DOHH2 (cell line): ENCODE measurements at regions not wholly inside any gene's neighbourhood (a gene's known extent, or its start where the extent isn't known, plus 50 kb on each side); places are given as distances from the start of the nearest gene placed in this dataset.

Source experiments
- H3F3A ChIP-seq: fragments of 200-600 bp; sonication (generic), shearing (Covaris generic); 2 replicates; pipeline ENCODE4 v1.6.0; 2016; ENCODE audit warnings: antibody characterized with exemption, mild to moderate bottlenecking; ENCODE audit not compliant: control insufficient read depth, insufficient read depth
- H3K27ac ChIP-seq: fragments of 200-600 bp; sonication (generic); 2 replicates; pipeline ENCODE4 v1.5.1; 2014; ENCODE audit warnings: low read depth, mild to moderate bottlenecking, low read length, moderate library complexity
- H3K27me3 ChIP-seq: fragments of 200-600 bp; sonication (generic); 2 replicates; pipeline ENCODE4 v1.6.1; 2014; ENCODE audit warnings: mild to moderate bottlenecking, low read length, mixed read lengths; ENCODE audit not compliant: control insufficient read depth
- H3K36me3 ChIP-seq: fragments of 200-600 bp; sonication (generic); 2 replicates; pipeline ENCODE4 v1.6.1; 2014; ENCODE audit warnings: mild to moderate bottlenecking, low read length, moderate library complexity, mixed read lengths; ENCODE audit not compliant: control insufficient read depth
- H3K4me1 ChIP-seq: fragments of 200-600 bp; sonication (generic); 2 replicates; pipeline ENCODE4 v1.6.1; 2014; ENCODE audit warnings: mild to moderate bottlenecking, low read length, mixed read lengths; ENCODE audit not compliant: control insufficient read depth
- H3K4me2 ChIP-seq: fragments of 200-600 bp; sonication (generic); 2 replicates; pipeline ENCODE4 v1.6.0; 2014; ENCODE audit warnings: mild to moderate bottlenecking, low read length, moderate library complexity
- H3K4me3 ChIP-seq: fragments of 200-600 bp; sonication (generic); 2 replicates; pipeline ENCODE4 v1.5.1; 2014; ENCODE audit warnings: mild to moderate bottlenecking, low read length, mixed read lengths
- H3K79me2 ChIP-seq: fragments of 200-600 bp; sonication (generic); 2 replicates; pipeline ENCODE4 v1.6.1; 2014; ENCODE audit warnings: mild to moderate bottlenecking, low read length, mixed read lengths; ENCODE audit not compliant: control insufficient read depth
- H3K9me2 ChIP-seq: fragments of 200-600 bp; sonication (generic); replicated peaks from 2 replicates; pipeline ENCODE4 v1.6.1; 2014; ENCODE audit warnings: mild to moderate bottlenecking, low read length, mixed read lengths; ENCODE audit not compliant: control insufficient read depth
- H3K9me3 ChIP-seq: fragments of 200-600 bp; sonication (generic); 2 replicates; pipeline ENCODE4 v1.6.1; 2014; ENCODE audit warnings: antibody characterized with exemption, low read length, mixed read lengths; ENCODE audit not compliant: control insufficient read depth, insufficient read depth
- H4K20me1 ChIP-seq: fragments of 200-600 bp; sonication (generic); 2 replicates; pipeline ENCODE4 v1.6.0; 2014; ENCODE audit warnings: low read depth, mild to moderate bottlenecking, antibody characterized with exemption, low read length, moderate library complexity; ENCODE audit not compliant: control insufficient read depth, insufficient read depth
- CTCF ChIP-seq: fragments of 200-600 bp; sonication (generic); IDR thresholded peaks from one replicate; pipeline ENCODE4 v1.5.1; 2014; ENCODE audit warnings: antibody characterized with exemption, mild to moderate bottlenecking, low read depth, low read length; ENCODE audit not compliant: poor library complexity, severe bottlenecking
- EZH2phosphoT487 ChIP-seq: fragments of 200-600 bp; sonication (generic); IDR thresholded peaks from 2 replicates; pipeline ENCODE4 v1.6.1; 2017; ENCODE audit warnings: borderline replicate concordance, mild to moderate bottlenecking, antibody characterized with exemption, low read length, moderate library complexity, mixed read lengths

GRCh38 chr12:93957168-93957567, 191.2 kb upstream of the PLXNC1 start:
- Histone ChIP-seq H4K20me1 (no peaks in the 10 kb centered on the region), H3K4me1 (no peaks in the 10 kb centered on the region), H3K36me3 (no peaks in the 10 kb centered on the region), H3K9me3 (no peaks in the 10 kb centered on the region), H3K4me3 (no peak overlapping the region), H3K27ac (no peak overlapping the region), H3K27me3 (no peaks in the 10 kb centered on the region), H3F3A (no peaks in the 10 kb centered on the region), H3K9me2 (no peaks in the 10 kb centered on the region), H3K4me2 (no peak overlapping the region), H3K79me2 (no peaks in the 10 kb centered on the region)
- TF ChIP-seq EZH2phosphoT487 (no peak), CTCF (no peak)

- H3K27ac ChIP-seq, result no peak overlapping the region
- H3K4me3 ChIP-seq, result no peak overlapping the region
- H3K36me3 ChIP-seq, result no peaks in the 10 kb centered on the region
- H3K27me3 ChIP-seq, result no peaks in the 10 kb centered on the region
- H3K9me2 ChIP-seq, result no peaks in the 10 kb centered on the region
- no peaks in the 10 kb centered on the region for H4K20me1 ChIP-seq
- H3K4me1 ChIP-seq, result no peaks in the 10 kb centered on the region
- H3K79me2 ChIP-seq, result no peaks in the 10 kb centered on the region
- no peak for TF ChIP-seq EZH2phosphoT487
- TF ChIP-seq CTCF, result no peak
- no peaks in the 10 kb centered on the region for H3F3A ChIP-seq
- H3K9me3 ChIP-seq, result no peaks in the 10 kb centered on the region
- no peak overlapping the region for H3K4me2 ChIP-seq
Observed at GRCh38 chr12:93957870-93958269, 190.5 kb upstream of the PLXNC1 start.

DNA sequence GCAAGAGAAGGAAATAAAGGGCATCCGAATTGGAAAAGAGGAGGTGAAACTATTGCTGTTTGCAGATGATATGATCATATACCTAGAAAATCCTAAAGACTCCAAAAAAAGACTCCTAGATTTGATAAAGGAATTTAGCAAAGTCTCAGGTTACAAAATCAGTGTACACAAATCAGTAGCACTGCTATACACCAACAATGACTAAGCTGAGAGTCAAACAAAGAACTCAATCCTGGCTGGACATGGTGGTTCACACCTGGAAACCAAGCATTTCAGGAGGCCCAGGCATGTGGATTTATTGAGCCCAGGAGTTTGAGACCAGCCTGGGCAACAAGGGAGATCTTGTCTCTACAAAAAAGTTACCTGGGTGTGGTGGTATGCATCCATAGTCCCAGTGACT, 188.7 kb upstream of the PLXNC1 start:
- H3K4me2 ChIP-seq, result no peak overlapping the region
- H3K4me3 ChIP-seq, result no peak overlapping the region
- H3F3A ChIP-seq, result no peaks in the 10 kb centered on the region
- no peaks in the 10 kb centered on the region for H3K27me3 ChIP-seq
- no peaks in the 10 kb centered on the region for H3K9me2 ChIP-seq
- H3K79me2 ChIP-seq, result no peaks in the 10 kb centered on the region
- no peaks in the 10 kb centered on the region for H3K36me3 ChIP-seq
- H3K9me3 ChIP-seq, result no peaks in the 10 kb centered on the region
- no peak overlapping the region for H3K27ac ChIP-seq
- no peaks in the 10 kb centered on the region for H4K20me1 ChIP-seq
- no peaks in the 10 kb centered on the region for H3K4me1 ChIP-seq
- TF ChIP-seq CTCF (no peak), EZH2phosphoT487 (no peak)

DNA sequence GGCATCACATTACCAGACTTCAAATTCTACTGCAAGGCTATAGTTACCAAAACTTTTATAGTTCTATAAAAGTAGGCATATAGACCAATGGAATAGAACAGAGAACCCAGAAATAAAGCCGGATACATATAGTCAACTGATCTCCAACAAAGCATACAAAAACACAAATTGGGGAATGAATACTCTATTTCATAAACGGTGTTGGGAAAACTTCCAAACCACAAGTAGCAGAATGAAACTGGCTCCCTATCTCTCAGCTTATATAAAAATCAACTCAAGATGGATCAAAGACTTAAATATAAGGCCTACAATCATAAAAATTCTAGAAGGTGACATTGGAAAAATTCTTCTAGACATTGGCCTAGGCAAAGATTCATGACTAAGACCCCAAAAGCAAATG, 187.9 kb upstream of the PLXNC1 start:
- Histone ChIP-seq H3F3A (no peaks in the 10 kb centered on the region), H3K9me2 (no peaks in the 10 kb centered on the region), H3K36me3 (no peaks in the 10 kb centered on the region), H3K4me1 (no peaks in the 10 kb centered on the region), H3K27ac (no peak overlapping the region), H3K79me2 (no peaks in the 10 kb centered on the region), H3K4me2 (no peak overlapping the region), H4K20me1 (no peaks in the 10 kb centered on the region), H3K4me3 (no peak overlapping the region), H3K9me3 (no peaks in the 10 kb centered on the region), H3K27me3 (no peaks in the 10 kb centered on the region)
- TF ChIP-seq EZH2phosphoT487 (no peak), CTCF (no peak)
